HG02759 (cell line): ENCODE measurements at regions not wholly inside any gene's neighbourhood (a gene's known extent, or its start where the extent isn't known, plus 50 kb on each side); places are given as distances from the start of the nearest gene placed in this dataset.

Experiments used
- ATAC-seq: cut with Tn5 transposase; IDR thresholded peaks from one replicate; pipeline ENCODE4 v1.9.1; 2021; ENCODE audit warnings: mild to moderate bottlenecking, moderate library complexity; ENCODE audit not compliant: unreplicated experiment

GRCh38 chr9:19940811-19941535, 152.1 kb upstream of the SLC24A2 start:
- no peak for ATAC-seq

GRCh38 chr9:19939734-19940278, 151.0 kb upstream of the SLC24A2 start:
- no peak for ATAC-seq

- no peak for ATAC-seq
Observed at GRCh38 chr9:19938990-19939733, 150.3 kb upstream of the SLC24A2 start.

- no peak for ATAC-seq
Observed at GRCh38 chr9:19937121-19937520, 148.3 kb upstream of the SLC24A2 start.

GRCh38 chr9:19936598-19936997, 147.8 kb upstream of the SLC24A2 start:
- no peak for ATAC-seq

GRCh38 chr9:19935422-19935821, 146.6 kb upstream of the SLC24A2 start:
- no peak for ATAC-seq

GRCh38 chr9:19934301-19934871, 145.5 kb upstream of the SLC24A2 start:
- no peak for ATAC-seq

- ATAC-seq = no peak
Observed at GRCh38 chr9:19931098-19931890, 142.5 kb upstream of the SLC24A2 start.

- no peak for ATAC-seq
Observed at GRCh38 chr9:19927560-19927959, 138.7 kb upstream of the SLC24A2 start.

GRCh38 chr9:19926774-19927173, 137.9 kb upstream of the SLC24A2 start:
- ATAC-seq = no peak

GRCh38 chr9:19925674-19926503, 137.1 kb upstream of the SLC24A2 start:
- peak; percentile 98 for ATAC-seq

GRCh38 chr9:19924080-19924479, 135.2 kb upstream of the SLC24A2 start:
- ATAC-seq = no peak

- no peak for ATAC-seq
Observed at GRCh38 chr9:19922476-19923118, 133.8 kb upstream of the SLC24A2 start.

GRCh38 chr9:19920401-19920800, 131.6 kb upstream of the SLC24A2 start:
- ATAC-seq = no peak

GRCh38 chr9:19918630-19919029, 129.8 kb upstream of the SLC24A2 start:
- no peak for ATAC-seq

- no peak for ATAC-seq
Observed at GRCh38 chr9:19914044-19914443, 125.2 kb upstream of the SLC24A2 start.

GRCh38 chr9:19913151-19913550, 124.3 kb upstream of the SLC24A2 start:
- ATAC-seq = no peak

GRCh38 chr9:19903076-19903475, 114.2 kb upstream of the SLC24A2 start:
- ATAC-seq = no peak

GRCh38 chr9:19901586-19901985, 112.7 kb upstream of the SLC24A2 start:
- ATAC-seq = no peak

GRCh38 chr9:19896161-19896560, 107.3 kb upstream of the SLC24A2 start:
- ATAC-seq = no peak
